HG03521 (cell line): ENCODE measurements at regions not wholly inside any gene's neighbourhood (a gene's known extent, or its start where the extent isn't known, plus 50 kb on each side); places are given as distances from the start of the nearest gene placed in this dataset.

Source experiments
- ATAC-seq: cut with Tn5 transposase; IDR thresholded peaks from one replicate; pipeline ENCODE4 v1.9.1; 2021; ENCODE audit warnings: mild to moderate bottlenecking, moderate library complexity; ENCODE audit not compliant: unreplicated experiment

- ATAC-seq = no peak
Measured at GRCh38 chr2:217489145-217489960, 513.4 kb downstream of the TNS1 start.

- no peak for ATAC-seq
Measured at GRCh38 chr2:217484046-217484445, 518.7 kb downstream of the TNS1 start.

GRCh38 chr2:217482056-217482710 lies 520.6 kb downstream of the TNS1 start:
- ATAC-seq = no peak

GRCh38 chr2:217481577-217481976 lies 521.2 kb downstream of the TNS1 start:
- no peak for ATAC-seq

- ATAC-seq = no peak
Measured at GRCh38 chr2:217479566-217479965, 523.2 kb downstream of the TNS1 start.

- no peak for ATAC-seq
Measured at GRCh38 chr2:217478831-217479455, 523.9 kb downstream of the TNS1 start.

- no peak for ATAC-seq
Measured at GRCh38 chr2:217477583-217477982, 525.2 kb downstream of the TNS1 start.

GRCh38 chr2:217475791-217476190 lies 527.0 kb downstream of the TNS1 start:
- ATAC-seq = no peak

- no peak for ATAC-seq
Measured at GRCh38 chr2:217475101-217475500, 527.7 kb downstream of the TNS1 start.

GRCh38 chr2:217471319-217471718 lies 531.5 kb downstream of the TNS1 start:
- ATAC-seq = no peak

- no peak for ATAC-seq
Measured at GRCh38 chr2:217469203-217469810, 533.5 kb downstream of the TNS1 start.

GRCh38 chr2:217468042-217468830 lies 534.6 kb downstream of the TNS1 start:
- no peak for ATAC-seq

- no peak for ATAC-seq
Measured at GRCh38 chr2:217467331-217467730, 535.5 kb downstream of the TNS1 start.

- no peak for ATAC-seq
Measured at GRCh38 chr2:217466805-217467204, 536.0 kb downstream of the TNS1 start.

GRCh38 chr2:217466104-217466503 lies 536.7 kb downstream of the TNS1 start:
- no peak for ATAC-seq

GRCh38 chr2:217465100-217465499 lies 537.7 kb downstream of the TNS1 start:
- no peak for ATAC-seq

- ATAC-seq = no peak
Measured at GRCh38 chr2:217463402-217464075, 539.3 kb downstream of the TNS1 start.

GRCh38 chr2:217462121-217462520 lies 540.7 kb downstream of the TNS1 start:
- no peak for ATAC-seq

GRCh38 chr2:217461674-217462073 lies 541.1 kb downstream of the TNS1 start:
- no peak for ATAC-seq
